GM06990 (cell line): ENCODE measurements at regions not wholly inside any gene's neighbourhood (a gene's known extent, or its start where the extent isn't known, plus 50 kb on each side); places are given as distances from the start of the nearest gene placed in this dataset.

Source experiments
- DNase-seq: peaks from one replicate; pipeline ENCODE4 v3.0.0-alpha.2; 2011; ENCODE audit not compliant: insufficient read length; ENCODE audit errors: extremely low read depth
- H3K27me3 ChIP-seq: replicated peaks from 2 replicates; pipeline ENCODE4 v1.6.0; 2011; ENCODE audit warnings: low read length; ENCODE audit not compliant: control insufficient read depth, insufficient read depth
- H3K36me3 ChIP-seq: 2 replicates; pipeline ENCODE4 v1.5.1; 2011; ENCODE audit warnings: low read length; ENCODE audit not compliant: control insufficient read depth, insufficient read depth
- H3K4me3 ChIP-seq: replicated peaks from 2 replicates; pipeline ENCODE4 v1.5.1; 2011; ENCODE audit warnings: low read depth, mild to moderate bottlenecking, control low read depth, low read length
- TF ChIP-seq, protein P1 (sequence below): IDR thresholded peaks from 2 replicates; pipeline ENCODE4 v1.5.1; 2011; ENCODE audit warnings: low read length, control low read depth, mild to moderate bottlenecking, inconsistent platforms; ENCODE audit not compliant: insufficient read depth, poor library complexity, severe bottlenecking

DNA sequence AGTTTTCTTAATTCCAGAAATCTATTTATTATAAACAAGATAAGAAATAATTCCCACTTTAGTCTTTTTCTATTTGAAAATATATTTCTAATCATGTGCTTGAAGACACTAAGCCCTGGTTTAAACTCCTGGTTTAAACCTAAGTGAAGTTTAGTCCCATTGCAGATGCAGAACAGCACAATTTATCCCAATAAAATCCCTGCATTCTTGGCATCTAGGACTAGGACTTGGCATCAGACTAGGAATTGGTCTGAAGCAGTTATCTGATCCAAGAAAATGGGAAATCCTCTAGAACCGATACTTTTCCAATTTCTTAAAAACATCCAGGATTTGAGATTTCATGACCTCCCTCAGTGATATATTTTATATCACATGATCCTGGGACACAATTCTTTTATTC, 168.8 kb upstream of the VEPH1 start:
- H3K4me3 ChIP-seq, result no peak overlapping the region
- H3K27me3 ChIP-seq, result no peaks in the 10 kb centered on the region; the same call in 1 of the 2 replicates
- no peak for DNase-seq
- TF ChIP-seq, protein P1, sequence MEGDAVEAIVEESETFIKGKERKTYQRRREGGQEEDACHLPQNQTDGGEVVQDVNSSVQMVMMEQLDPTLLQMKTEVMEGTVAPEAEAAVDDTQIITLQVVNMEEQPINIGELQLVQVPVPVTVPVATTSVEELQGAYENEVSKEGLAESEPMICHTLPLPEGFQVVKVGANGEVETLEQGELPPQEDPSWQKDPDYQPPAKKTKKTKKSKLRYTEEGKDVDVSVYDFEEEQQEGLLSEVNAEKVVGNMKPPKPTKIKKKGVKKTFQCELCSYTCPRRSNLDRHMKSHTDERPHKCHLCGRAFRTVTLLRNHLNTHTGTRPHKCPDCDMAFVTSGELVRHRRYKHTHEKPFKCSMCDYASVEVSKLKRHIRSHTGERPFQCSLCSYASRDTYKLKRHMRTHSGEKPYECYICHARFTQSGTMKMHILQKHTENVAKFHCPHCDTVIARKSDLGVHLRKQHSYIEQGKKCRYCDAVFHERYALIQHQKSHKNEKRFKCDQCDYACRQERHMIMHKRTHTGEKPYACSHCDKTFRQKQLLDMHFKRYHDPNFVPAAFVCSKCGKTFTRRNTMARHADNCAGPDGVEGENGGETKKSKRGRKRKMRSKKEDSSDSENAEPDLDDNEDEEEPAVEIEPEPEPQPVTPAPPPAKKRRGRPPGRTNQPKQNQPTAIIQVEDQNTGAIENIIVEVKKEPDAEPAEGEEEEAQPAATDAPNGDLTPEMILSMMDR, result no peak
- H3K36me3 ChIP-seq, result no peaks in the 10 kb centered on the region

- TF ChIP-seq, protein P1, result no peak
- Histone ChIP-seq H3K36me3 (no peaks in the 10 kb centered on the region), H3K27me3 (no peaks in the 10 kb centered on the region; the same call in 1 of the 2 replicates), H3K4me3 (no peak overlapping the region)
- no peak for DNase-seq
Measured at GRCh38 chr3:157671656-157672055, 168.4 kb upstream of the VEPH1 start.

DNA sequence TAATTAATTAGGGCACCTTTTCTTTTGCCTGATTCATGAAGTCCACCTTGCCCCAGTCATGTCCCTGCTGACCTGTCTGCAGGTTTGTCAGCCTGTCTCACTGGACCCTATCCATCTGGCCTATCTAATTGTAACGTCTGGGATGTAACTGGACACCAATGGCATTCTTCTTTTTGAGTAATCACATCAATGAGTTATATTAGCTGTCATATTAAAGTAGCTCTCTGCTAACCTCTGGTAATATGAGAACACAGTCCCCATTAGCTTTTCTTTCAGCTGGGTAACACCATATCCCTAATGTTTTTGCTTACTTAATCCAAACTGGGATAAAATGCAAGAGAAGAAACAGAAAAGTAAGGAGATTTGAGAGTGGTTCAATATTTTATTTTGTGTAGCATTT, 166.2 kb upstream of the VEPH1 start:
- DNase-seq, result no peak
- H3K27me3 ChIP-seq, result no peaks in the 10 kb centered on the region; the same call in 1 of the 2 replicates
- no peak overlapping the region for H3K4me3 ChIP-seq
- TF ChIP-seq, protein P1, result no peak
- no peaks in the 10 kb centered on the region for H3K36me3 ChIP-seq

GRCh38 chr3:157667493-157667892, 164.3 kb upstream of the VEPH1 start:
- no peaks in the 10 kb centered on the region for H3K27me3 ChIP-seq
- TF ChIP-seq, protein P1, result no peak
- no peaks in the 10 kb centered on the region for H3K36me3 ChIP-seq
- H3K4me3 ChIP-seq, result no peak overlapping the region
- no peak for DNase-seq

DNA sequence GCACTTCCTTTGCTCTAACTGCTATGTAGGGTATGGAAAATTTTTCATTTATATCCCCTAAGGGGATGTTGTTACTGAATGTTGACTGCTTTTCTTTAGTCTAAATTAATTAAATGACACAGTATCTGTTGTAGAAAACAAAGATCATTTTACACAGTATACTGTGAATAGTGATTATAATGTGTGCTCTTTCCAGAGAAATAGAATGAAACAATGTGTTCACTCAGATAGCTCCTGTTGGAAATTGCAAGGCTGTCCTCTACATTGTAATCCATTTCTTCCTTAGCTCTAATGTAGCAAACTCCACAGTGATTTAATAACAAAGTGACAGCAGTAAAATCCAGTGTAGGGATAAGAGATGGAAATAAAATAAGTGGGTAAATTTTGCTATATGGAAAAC, 159.0 kb upstream of the VEPH1 start:
- H3K4me3 ChIP-seq, result no peak overlapping the region
- H3K27me3 ChIP-seq, result no peaks in the 10 kb centered on the region
- TF ChIP-seq, protein P1, result no peak
- no peak for DNase-seq
- H3K36me3 ChIP-seq, result no peaks in the 10 kb centered on the region

DNA sequence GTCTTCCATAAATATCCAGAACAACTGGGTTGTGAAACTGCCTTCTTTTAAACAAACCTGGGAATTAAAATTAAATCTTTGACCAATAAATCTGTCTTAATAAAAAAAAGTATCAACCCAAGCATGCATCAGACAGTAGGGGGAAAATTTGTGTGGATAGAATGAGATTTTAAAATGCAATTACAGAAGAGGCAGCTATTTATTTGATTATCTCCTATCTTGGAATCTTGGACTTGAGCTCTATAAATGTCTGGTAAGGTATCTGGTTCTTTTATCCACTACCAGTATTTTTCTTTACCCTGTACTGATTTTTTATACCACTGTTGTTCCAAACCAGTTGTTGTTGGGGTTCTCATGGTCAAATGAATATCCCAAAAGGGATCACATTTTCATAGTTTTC, 157.6 kb upstream of the VEPH1 start:
- TF ChIP-seq, protein P1, result no peak
- H3K36me3 ChIP-seq, result no peaks in the 10 kb centered on the region
- H3K4me3 ChIP-seq, result no peak overlapping the region
- no peak for DNase-seq
- no peaks in the 10 kb centered on the region for H3K27me3 ChIP-seq
